AG10803 (cell line): ENCODE measurements at regions not wholly inside any gene's neighbourhood (a gene's known extent, or its start where the extent isn't known, plus 50 kb on each side); places are given as distances from the start of the nearest gene placed in this dataset.

Experiments
- DNase-seq: peaks from one replicate; pipeline ENCODE4 v3.0.0; 2010; ENCODE audit warnings: low read depth
- H3K4me3 ChIP-seq: 2 replicates; pipeline ENCODE4 v1.5.1; 2011; ENCODE audit warnings: mild to moderate bottlenecking, low read length, control low read depth
- TF ChIP-seq, protein P1 (sequence below): conservative IDR thresholded peaks from 2 replicates; pipeline ENCODE4 v1.5.1; 2011; ENCODE audit warnings: mild to moderate bottlenecking, low read length, control low read depth, inconsistent platforms

DNA sequence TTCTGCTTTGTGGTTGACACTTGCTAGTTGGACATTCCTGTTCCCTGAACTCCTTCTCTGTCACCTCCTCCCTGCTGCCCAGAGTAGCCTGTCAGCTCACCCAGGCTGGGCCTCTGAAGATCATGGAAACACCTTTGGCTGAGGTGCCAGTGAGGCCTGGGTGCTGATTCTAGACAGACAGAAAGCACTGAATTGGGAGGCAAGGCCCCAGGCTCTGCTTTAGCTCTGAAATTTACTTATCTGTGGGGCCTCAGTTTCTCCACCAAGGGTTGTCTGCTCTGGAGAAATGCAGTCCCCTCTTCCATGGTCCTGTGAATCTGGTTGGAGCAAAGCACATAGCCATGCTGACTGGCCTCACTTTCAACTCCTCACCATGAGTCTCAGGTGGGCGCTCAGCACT lies 104.6 kb upstream of the SIX3 start:
- no peak for DNase-seq
- TF ChIP-seq, protein P1, sequence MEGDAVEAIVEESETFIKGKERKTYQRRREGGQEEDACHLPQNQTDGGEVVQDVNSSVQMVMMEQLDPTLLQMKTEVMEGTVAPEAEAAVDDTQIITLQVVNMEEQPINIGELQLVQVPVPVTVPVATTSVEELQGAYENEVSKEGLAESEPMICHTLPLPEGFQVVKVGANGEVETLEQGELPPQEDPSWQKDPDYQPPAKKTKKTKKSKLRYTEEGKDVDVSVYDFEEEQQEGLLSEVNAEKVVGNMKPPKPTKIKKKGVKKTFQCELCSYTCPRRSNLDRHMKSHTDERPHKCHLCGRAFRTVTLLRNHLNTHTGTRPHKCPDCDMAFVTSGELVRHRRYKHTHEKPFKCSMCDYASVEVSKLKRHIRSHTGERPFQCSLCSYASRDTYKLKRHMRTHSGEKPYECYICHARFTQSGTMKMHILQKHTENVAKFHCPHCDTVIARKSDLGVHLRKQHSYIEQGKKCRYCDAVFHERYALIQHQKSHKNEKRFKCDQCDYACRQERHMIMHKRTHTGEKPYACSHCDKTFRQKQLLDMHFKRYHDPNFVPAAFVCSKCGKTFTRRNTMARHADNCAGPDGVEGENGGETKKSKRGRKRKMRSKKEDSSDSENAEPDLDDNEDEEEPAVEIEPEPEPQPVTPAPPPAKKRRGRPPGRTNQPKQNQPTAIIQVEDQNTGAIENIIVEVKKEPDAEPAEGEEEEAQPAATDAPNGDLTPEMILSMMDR: no peak
- no peak overlapping the region for H3K4me3 ChIP-seq

DNA sequence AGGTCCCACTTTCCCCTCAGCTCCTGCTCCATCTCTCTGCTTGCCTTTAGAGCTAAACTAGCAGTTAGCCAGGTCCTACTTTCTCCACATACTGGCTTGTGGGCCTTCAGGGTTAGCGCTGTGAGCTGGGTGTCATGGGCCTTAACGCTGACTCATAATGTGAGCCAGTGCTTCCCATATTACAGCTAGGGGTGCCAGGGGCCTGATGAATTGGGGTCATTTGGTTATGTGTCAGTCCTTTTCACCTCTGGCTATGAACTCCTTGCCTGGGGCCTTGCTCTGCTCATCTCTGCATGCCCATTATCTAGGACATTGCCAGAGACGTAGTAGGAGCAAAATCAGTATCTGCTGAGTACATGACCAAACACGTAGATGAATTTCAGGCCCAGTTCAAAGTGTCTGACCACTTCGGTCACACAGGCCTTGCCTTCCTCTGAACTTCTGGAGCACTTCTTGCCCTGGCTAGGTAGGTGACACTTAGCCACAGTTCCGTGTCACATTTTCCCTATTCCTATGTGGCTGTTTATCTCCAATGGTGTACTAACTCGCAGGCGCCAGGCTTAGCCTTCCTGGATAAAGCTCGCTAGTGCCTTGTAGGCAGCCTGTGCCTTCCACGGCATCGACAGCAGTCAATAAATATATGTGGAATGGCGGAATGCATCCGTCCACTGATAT lies 103.2 kb upstream of the SIX3 start:
- TF ChIP-seq, protein P1: no peak
- H3K4me3 ChIP-seq: no peak overlapping the region
- no peak for DNase-seq

DNA sequence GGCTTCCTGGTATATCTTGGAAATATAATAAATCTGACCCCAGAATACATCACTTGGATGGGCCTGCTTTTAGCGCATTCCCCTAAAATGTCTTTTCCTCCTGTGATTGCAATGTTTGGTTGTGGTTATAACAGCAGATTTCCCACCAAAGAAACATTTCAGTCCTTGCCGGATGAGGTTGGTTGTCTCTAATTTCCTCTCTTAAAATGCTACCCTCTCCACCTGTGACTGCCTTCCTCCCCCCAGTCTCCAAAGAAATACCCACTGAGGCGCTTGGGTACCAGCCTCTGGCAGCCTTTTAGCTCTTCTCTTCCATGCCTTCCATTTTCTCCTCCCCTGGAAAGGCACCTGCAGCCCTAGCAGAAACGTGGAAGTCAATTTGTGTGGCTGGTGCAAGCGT lies 102.1 kb upstream of the SIX3 start:
- H3K4me3 ChIP-seq: no peak overlapping the region
- DNase-seq: no peak
- TF ChIP-seq, protein P1: no peak

DNA sequence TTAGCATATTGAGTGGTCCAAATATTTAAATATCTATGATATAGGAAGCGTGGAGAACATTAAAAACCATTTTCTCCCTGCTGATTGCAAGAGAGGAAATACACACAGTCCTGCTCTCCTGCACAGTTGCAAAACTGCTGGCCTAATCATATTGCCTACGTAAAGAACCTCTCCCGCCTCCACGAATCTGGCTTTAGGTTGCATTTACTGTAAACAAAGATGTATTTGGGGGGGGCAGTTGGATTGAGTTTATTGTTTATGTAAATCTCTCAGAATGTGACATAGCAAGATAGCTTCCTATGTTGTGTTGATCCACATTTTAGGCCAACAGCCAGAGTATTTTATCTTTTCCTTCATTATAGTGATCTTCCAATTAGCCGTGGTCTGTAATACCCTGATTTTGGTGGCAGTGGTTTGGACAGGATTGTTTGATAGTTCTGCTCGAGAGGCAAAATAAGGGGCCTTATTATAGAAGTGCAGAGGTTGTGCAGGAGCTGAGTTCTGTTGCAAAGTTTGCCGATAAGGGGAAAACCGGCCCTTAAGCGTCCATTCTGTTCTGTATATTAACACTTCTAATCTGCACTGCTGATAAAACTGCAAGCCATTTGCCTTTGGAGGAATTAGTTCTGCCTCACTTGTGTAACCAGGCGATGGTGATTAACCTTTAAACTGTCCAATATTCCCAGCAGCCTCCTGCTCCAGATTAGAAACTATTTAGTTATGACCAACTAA lies 101.6 kb upstream of the SIX3 start:
- H3K4me3 ChIP-seq: no peak overlapping the region
- no peak for DNase-seq
- TF ChIP-seq, protein P1: no peak

DNA sequence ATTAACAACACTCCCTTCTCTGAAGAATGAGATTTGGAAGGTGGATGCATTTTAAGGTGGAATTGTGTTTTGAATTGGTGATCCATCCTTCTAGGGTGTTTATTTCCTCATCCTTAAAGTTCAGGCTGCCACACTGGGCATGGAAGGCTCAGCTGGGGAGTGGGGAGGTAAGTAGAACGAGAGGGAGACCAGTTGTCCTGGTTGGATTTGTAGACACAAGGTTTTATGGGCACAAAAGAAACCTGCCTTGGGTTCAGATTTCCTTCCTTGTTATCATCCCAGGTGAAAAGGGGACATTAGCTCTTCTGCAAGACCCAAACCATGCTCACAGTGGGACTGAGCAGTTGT lies 101.0 kb upstream of the SIX3 start:
- no peak for DNase-seq
- no peak overlapping the region for H3K4me3 ChIP-seq
- TF ChIP-seq, protein P1: no peak

DNA sequence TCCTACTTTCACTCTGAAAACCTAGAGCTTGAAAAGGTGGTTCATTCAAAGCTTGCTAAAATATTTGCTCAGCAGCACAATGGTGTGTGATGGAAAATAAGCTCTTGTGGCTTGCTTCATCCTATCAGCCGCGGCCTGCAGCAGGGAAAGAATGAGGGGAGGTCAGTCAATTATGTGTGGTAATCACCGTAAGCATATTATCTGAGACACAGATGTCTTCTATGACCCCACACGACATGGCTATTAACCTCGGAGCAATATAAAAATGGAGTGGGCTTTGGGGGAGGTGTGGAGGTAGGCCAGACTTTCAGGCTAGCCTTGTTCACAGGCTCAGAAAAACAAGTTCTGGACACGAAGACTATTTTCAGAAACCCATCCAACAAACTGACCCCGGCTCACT lies 98.4 kb upstream of the SIX3 start:
- DNase-seq: no peak
- TF ChIP-seq, protein P1: no peak
- no peak overlapping the region for H3K4me3 ChIP-seq
